ENCODE measurements at regions not wholly inside any gene's neighbourhood (a gene's known extent, or its start where the extent isn't known, plus 50 kb on each side); places are given as distances from the start of the nearest gene placed in this dataset.
"Not testable (repeated sequence)": the region's sequence is repeated elsewhere in the genome, so short reads cannot be mapped to it uniquely, and the experiment has no call there.

DNA sequence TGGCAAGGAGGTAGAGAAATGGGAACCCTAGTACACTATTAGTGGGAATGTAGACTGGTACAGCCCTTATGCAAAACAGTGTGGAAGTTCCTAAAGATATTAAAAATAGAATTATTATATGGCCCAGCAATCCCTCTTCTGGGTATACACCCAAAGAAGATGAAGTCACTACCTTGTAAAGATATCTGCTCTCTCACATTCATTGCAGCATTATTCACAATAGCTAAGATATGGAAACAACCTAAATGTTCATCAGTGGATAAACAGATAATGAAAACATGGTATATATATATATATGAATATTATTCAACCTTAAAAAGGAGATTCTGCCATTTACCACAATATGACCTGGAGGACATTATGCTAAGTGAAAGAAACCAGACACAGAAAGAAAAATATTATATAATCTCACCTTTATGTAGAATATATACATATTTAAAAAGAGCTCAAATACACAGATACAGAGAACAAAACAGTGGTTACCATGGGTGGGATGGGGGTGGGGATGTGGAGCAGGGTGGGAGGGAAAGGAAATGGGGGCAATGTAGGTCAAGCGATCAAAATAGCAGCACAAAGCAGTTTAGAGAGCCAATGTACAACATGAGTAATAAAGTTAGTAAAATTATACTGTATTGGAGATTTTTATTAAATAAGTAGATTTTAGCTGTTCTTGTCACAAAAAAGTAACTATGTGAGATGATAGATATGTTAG lies 138.6 kb downstream of the SPRY1 start:
- FAIRE-seq = no peak

DNA sequence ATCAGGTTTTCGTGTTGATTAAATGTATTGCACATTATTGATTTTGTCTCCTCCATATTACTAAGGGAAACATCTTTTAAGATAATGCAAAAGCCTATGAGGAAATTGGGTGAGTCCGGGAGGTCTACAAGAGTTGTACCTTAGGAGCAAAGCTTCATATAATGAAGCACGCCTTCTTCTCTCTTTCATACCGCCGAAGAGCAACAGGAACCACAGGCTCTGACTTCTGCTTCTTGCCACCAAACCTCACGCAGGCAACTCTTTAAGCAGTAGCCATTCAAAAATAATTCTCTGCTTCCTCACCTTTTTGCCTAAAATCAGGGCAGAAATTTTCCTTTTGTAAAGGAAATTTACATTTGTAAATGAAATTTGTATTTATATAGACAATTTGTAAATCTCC lies 139.6 kb downstream of the SPRY1 start:
- H2AFZ ChIP-seq (ENCODE audit: low read depth, low read length) = no peak overlapping the region
- H3K36me3 ChIP-seq (ENCODE audit: insufficient read depth, low read length) = no peaks in the 10 kb centered on the region
- no peak overlapping the region for H3K4me2 ChIP-seq (ENCODE audit: low read length)
- H4K20me1 ChIP-seq (ENCODE audit: insufficient read depth, low read length) = no peaks in the 10 kb centered on the region
- H3K4me3 ChIP-seq (ENCODE audit: insufficient read depth, low read depth, low read length) = no peak overlapping the region
- no peak overlapping the region for H3K27ac Mint-ChIP-seq (ENCODE audit: unreplicated experiment)
- H3K27ac ChIP-seq (ENCODE audit: low read depth, low read length) = no peak overlapping the region
- no peaks in the 10 kb centered on the region for H3K27me3 ChIP-seq (ENCODE audit: insufficient read depth, low read length)
- no peak overlapping the region for H3K4me3 Mint-ChIP-seq (ENCODE audit: unreplicated experiment)
- H3K9me3 ChIP-seq (ENCODE audit: insufficient read depth, low read depth, low read length) = no peaks in the 10 kb centered on the region
- H3K27me3 Mint-ChIP-seq (ENCODE audit: low read depth, unreplicated experiment) = peaks cover 2% of the 10 kb centered on the region
- no peaks in the 10 kb centered on the region for H3K79me2 ChIP-seq (ENCODE audit: insufficient read depth, low read length)
- H3K4me1 Mint-ChIP-seq (ENCODE audit: low read depth, unreplicated experiment) = no peaks in the 10 kb centered on the region
- no peak for FAIRE-seq
- TF ChIP-seq, protein P1, sequence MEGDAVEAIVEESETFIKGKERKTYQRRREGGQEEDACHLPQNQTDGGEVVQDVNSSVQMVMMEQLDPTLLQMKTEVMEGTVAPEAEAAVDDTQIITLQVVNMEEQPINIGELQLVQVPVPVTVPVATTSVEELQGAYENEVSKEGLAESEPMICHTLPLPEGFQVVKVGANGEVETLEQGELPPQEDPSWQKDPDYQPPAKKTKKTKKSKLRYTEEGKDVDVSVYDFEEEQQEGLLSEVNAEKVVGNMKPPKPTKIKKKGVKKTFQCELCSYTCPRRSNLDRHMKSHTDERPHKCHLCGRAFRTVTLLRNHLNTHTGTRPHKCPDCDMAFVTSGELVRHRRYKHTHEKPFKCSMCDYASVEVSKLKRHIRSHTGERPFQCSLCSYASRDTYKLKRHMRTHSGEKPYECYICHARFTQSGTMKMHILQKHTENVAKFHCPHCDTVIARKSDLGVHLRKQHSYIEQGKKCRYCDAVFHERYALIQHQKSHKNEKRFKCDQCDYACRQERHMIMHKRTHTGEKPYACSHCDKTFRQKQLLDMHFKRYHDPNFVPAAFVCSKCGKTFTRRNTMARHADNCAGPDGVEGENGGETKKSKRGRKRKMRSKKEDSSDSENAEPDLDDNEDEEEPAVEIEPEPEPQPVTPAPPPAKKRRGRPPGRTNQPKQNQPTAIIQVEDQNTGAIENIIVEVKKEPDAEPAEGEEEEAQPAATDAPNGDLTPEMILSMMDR (IDR thresholded peaks at IDR 0.05; ENCODE audit: insufficient read depth, low read depth, low read length) = no peak
- no peak for TF ChIP-seq EZH2 (IDR thresholded peaks at IDR 0.05; ENCODE audit: insufficient read depth, low read length)
- no peak overlapping the region for H3K9ac ChIP-seq (ENCODE audit: low read length)
- H3K4me1 ChIP-seq (ENCODE audit: insufficient read depth, low read length) = no peaks in the 10 kb centered on the region
- H3K9me3 Mint-ChIP-seq (ENCODE audit: unreplicated experiment) = peaks cover 7% of the 10 kb centered on the region
- no peak for DNase-seq (ENCODE audit: low read depth)
- H3K36me3 Mint-ChIP-seq (ENCODE audit: low read depth, unreplicated experiment) = no peaks in the 10 kb centered on the region

More for the DNA sequence above, 138.6 kb downstream of the SPRY1 start:
- Mint-ChIP-seq H3K36me3 (ENCODE audit: low read depth, unreplicated experiment) (no peaks in the 10 kb centered on the region), H3K4me3 (ENCODE audit: unreplicated experiment) (no peak overlapping the region), H3K27me3 (ENCODE audit: low read depth, unreplicated experiment) (peaks cover 2% of the 10 kb centered on the region), H3K27ac (ENCODE audit: unreplicated experiment) (no peak overlapping the region), H3K4me1 (ENCODE audit: low read depth, unreplicated experiment) (no peaks in the 10 kb centered on the region), H3K9me3 (ENCODE audit: unreplicated experiment) (peaks cover 7% of the 10 kb centered on the region)
- H3K27ac ChIP-seq (ENCODE audit: low read depth, low read length) = no peak overlapping the region
- no peaks in the 10 kb centered on the region for H4K20me1 ChIP-seq (ENCODE audit: insufficient read depth, low read length)
- no peaks in the 10 kb centered on the region for H3K27me3 ChIP-seq (ENCODE audit: insufficient read depth, low read length)
- no peaks in the 10 kb centered on the region for H3K79me2 ChIP-seq (ENCODE audit: insufficient read depth, low read length)
- no peak for DNase-seq (ENCODE audit: low read depth)
- no peak overlapping the region for H3K9ac ChIP-seq (ENCODE audit: low read length)
- H3K36me3 ChIP-seq (ENCODE audit: insufficient read depth, low read length) = no peaks in the 10 kb centered on the region
- no peak overlapping the region for H2AFZ ChIP-seq (ENCODE audit: low read depth, low read length)
- H3K4me3 ChIP-seq (ENCODE audit: insufficient read depth, low read depth, low read length) = no peak overlapping the region
- H3K4me1 ChIP-seq (ENCODE audit: insufficient read depth, low read length) = no peaks in the 10 kb centered on the region
- no peak overlapping the region for H3K4me2 ChIP-seq (ENCODE audit: low read length)
- H3K9me3 ChIP-seq (ENCODE audit: insufficient read depth, low read depth, low read length) = no peaks in the 10 kb centered on the region
- TF ChIP-seq, protein P1 (IDR thresholded peaks at IDR 0.05; ENCODE audit: insufficient read depth, low read depth, low read length) = no peak
- no peak for TF ChIP-seq EZH2 (IDR thresholded peaks at IDR 0.05; ENCODE audit: insufficient read depth, low read length)

GRCh38 chr4:123537906-123538402 lies 141.4 kb downstream of the SPRY1 start:
- not testable (repeated sequence) for H4K20me1 ChIP-seq (ENCODE audit: insufficient read depth, low read length); H3K36me3 ChIP-seq (ENCODE audit: insufficient read depth, low read length); H3K27ac Mint-ChIP-seq (ENCODE audit: unreplicated experiment); H3K4me3 ChIP-seq (ENCODE audit: insufficient read depth, low read depth, low read length); H3K9me3 ChIP-seq (ENCODE audit: insufficient read depth, low read depth, low read length); H3K9ac ChIP-seq (ENCODE audit: low read length); H2AFZ ChIP-seq (ENCODE audit: low read depth, low read length); H3K36me3 Mint-ChIP-seq (ENCODE audit: low read depth, unreplicated experiment); H3K4me1 ChIP-seq (ENCODE audit: insufficient read depth, low read length); H3K27ac ChIP-seq (ENCODE audit: low read depth, low read length); H3K4me1 Mint-ChIP-seq (ENCODE audit: low read depth, unreplicated experiment); H3K27me3 ChIP-seq (ENCODE audit: insufficient read depth, low read length); H3K79me2 ChIP-seq (ENCODE audit: insufficient read depth, low read length); FAIRE-seq; H3K4me2 ChIP-seq (ENCODE audit: low read length); H3K9me3 Mint-ChIP-seq (ENCODE audit: unreplicated experiment); H3K27me3 Mint-ChIP-seq (ENCODE audit: low read depth, unreplicated experiment); DNase-seq (ENCODE audit: low read depth); H3K4me3 Mint-ChIP-seq (ENCODE audit: unreplicated experiment)
